LNCAP (cell line): ENCODE measurements at regions not wholly inside any gene's neighbourhood (a gene's known extent, or its start where the extent isn't known, plus 50 kb on each side); places are given as distances from the start of the nearest gene placed in this dataset.

ENCODE experiments used
- TF ChIP-seq, protein P1 (sequence below): fragments of 450-650 bp; IDR thresholded peaks from 2 replicates; pipeline ENCODE4 v1.5.1; 2017; ENCODE audit warnings: mild to moderate bottlenecking

DNA sequence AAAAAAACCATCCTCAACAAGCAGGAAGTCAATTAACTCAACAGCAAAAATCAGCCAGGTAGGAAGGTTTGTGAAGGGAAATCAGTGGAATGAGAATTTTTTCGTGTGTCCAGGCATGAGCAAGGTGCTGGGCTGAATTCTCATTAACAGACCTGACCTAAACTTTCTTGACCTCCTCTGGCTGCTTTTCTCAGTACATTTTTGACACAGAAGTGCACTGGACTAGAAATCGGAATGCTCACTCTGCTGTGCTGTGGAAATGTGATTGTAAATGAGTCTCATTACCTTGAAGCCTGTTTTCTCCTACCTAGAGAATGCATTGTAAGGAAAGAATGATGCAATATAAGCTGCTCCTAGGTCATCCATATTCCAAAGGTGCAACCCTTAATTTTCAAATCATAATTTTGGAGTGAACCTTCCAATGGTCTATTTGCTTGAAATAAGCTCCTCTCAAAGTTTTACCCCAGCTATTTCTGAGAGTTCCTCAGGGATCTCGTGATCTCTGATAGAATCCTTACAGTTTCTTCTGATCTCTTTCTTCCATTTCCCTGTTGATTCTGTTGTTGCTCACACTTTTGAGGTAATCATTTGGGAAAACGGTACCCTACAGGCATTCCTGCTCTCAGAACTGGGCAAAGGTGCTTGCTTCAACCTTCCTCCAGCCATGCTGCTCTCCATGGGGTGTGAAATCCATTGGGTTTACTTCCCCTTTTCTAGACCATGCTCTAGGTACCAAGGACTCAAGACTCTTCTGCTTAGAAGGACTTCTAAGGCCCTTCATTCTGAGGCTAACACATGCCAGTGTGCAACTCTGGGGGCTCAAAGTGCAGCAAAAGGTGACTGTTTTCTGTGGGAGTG, 104.9 kb upstream of the ITPRID2 start:
- TF ChIP-seq, protein P1, sequence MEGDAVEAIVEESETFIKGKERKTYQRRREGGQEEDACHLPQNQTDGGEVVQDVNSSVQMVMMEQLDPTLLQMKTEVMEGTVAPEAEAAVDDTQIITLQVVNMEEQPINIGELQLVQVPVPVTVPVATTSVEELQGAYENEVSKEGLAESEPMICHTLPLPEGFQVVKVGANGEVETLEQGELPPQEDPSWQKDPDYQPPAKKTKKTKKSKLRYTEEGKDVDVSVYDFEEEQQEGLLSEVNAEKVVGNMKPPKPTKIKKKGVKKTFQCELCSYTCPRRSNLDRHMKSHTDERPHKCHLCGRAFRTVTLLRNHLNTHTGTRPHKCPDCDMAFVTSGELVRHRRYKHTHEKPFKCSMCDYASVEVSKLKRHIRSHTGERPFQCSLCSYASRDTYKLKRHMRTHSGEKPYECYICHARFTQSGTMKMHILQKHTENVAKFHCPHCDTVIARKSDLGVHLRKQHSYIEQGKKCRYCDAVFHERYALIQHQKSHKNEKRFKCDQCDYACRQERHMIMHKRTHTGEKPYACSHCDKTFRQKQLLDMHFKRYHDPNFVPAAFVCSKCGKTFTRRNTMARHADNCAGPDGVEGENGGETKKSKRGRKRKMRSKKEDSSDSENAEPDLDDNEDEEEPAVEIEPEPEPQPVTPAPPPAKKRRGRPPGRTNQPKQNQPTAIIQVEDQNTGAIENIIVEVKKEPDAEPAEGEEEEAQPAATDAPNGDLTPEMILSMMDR, result no peak

DNA sequence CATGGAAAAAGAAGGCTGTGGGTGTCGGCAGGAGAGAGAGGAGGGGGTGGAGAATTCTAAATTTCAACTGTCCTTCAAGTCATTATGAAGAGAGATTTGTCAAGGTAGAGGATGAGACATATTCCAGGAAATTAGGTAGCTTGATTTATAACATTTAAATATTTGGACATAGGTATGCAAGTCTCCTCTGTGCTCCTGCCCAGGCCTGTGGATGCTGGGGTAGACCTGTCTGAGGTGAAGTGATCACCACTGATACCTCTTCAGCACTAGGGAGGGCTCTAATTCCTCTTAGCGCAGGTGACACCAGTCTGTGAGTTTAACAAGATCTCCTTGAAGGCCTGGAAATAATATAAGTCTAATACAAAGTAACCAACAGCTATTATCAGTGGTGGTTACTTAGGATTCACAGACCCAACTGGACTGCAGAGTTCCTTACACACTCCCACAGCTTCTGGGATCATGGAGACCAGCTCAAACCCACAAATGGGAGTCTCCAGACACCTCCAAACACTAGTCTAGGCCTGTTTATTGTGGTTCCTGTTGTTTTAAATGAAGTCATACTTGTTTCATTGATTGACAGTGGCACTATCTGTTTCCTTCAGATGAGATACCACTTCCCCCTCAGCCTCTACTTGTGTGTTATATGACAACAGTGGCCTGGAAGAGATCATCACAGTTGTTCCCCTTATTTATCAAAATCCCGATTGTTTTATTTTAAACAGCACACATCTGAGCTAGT, 104.1 kb upstream of the ITPRID2 start:
- TF ChIP-seq, protein P1, result no peak

DNA sequence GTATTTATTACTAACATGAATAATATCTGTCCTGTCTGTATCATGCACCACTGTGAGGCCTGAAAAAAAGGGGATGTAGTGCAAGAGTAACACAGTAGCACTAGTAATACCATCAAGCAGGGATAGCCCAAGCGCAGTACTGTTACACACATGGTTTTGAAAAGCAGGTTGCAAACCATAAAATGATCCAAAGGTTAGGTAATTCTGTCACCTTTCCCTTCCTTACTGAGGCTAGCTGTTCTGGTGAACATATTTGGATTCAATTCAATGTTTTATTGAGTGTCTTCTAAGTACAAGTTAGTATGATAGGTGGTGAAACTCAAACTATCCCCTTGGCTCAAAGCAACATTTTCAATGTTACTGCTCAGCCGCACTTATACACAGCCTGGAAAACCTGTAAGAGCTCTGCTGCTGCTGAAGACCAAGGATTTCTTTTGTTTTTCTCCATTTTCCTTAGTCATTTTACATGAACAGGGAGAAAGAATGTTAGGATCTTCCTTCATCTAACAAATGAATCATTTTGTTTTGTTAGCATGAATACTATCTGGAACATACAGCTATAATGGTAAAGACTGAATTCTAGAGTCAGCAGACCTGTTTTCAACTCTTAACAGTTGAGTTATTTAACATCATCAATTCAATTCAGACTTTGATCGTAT, 102.5 kb upstream of the ITPRID2 start:
- TF ChIP-seq, protein P1, result no peak

DNA sequence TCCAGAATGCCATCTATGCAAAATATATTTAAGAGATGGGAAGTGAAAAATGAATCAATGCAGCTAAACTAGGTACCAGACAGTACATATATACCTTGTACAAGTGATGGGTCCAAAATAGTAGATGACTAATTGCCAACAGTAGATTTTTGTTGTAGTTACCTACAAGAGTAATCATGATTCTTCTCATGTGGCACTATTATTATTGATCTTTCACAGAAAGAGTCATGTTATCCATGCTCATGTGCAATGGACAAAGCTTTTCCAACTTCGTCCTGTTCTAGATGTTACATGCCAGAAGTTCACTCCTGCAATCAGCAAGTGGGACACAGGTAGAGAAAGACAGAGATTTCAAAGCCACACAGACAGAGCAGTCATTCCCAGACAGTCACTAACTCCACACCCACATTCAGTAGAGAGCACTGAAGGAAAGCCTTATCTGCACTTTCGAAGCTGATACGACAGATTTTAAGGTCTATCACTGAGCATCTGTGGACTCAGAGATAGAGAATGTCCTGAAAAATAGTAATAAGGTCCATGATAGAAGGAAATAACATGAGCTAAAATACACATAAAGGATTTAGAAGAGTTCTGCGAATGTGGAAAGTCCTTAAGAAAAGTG, 101.6 kb upstream of the ITPRID2 start:
- TF ChIP-seq, protein P1, result no peak

DNA sequence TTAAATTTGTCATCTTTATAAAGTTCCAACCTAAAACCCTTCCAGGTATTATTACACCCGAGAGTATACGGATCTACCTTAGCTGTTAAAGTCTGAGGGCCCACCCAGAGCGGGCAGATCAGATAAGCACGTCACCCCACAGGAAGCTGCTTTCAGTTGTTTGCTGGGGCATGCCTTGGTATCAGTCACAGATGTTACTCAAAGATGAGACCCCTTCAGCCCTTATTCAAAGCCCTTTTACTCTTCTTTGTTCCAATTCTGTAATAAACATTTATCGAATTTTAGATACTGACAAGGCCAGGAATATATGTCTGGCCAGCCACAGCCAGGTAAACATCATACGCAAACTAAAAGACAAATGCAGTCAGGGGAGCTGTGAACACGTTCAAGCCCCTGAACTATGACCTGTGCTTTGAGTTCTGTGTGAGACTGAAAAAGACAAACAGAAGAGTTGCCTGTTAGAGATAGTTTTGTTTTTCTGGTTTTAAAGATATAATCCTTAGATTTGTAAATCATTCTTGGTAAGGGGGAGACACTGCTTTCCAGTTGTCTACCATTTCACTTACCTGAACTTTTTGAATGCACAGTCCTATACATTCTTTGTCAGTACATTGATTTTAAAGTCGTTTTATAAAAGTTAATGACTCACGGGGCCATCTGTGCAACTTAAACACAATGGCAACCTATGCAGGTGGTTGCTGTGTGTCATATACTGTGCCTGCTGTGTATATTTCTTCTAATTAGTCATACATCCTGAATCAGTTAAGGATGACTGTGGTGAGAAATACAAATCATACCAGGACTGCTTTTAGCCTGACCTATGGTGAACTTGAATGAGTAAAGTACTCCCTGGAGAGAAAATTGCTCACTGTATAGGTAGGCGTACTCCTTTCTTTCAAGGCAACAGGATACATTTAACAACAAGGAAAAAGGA, 100.5 kb upstream of the ITPRID2 start:
- TF ChIP-seq, protein P1, result no peak

DNA sequence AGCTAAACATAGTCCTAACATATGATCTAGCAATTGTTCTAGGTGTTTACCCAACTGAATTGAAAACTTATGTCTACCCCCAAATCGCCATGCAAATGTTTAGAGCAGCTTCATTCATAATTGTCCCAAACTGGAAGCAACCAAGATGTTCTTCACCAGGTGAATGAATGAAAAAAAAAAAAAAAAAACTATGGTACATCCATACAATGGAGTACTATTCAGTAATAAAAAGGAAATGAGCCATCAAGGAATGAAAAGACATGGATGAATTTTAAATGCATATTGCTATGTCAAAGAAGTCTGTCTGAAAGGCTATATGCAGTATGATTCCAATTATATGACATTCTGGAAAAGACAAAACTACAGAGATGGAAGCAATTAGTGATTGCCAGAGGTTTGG, 98.6 kb upstream of the ITPRID2 start:
- TF ChIP-seq, protein P1, result no peak
